A673 (cell line): ENCODE measurements at regions not wholly inside any gene's neighbourhood (a gene's known extent, or its start where the extent isn't known, plus 50 kb on each side); places are given as distances from the start of the nearest gene placed in this dataset.

Experiments used
- CTCF ChIP-seq: fragments of 300-800, 200-600 bp; sonication (generic); conservative IDR thresholded peaks from 2 replicates; pipeline ENCODE4 v1.5.1; 2017; ENCODE audit warnings: low read depth, mild to moderate bottlenecking, antibody characterized with exemption, low read length, moderate library complexity, mixed read lengths
- EZH2 ChIP-seq: fragments of 200-600 bp; sonication (generic); IDR thresholded peaks from 2 replicates; pipeline ENCODE4 v1.6.1; 2017; ENCODE audit warnings: borderline replicate concordance, low read depth, mild to moderate bottlenecking, mixed read lengths, antibody characterized with exemption, low read length; ENCODE audit not compliant: poor library complexity, severe bottlenecking

GRCh38 chr7:126103582-126103981 lies 1149.2 kb downstream of the GRM8 start:
- TF ChIP-seq CTCF (no peak), EZH2 (no peak)
